Adrenal gland (tissue), 5 donors: ENCODE measurements at regions not wholly inside any gene's neighbourhood (a gene's known extent, or its start where the extent isn't known, plus 50 kb on each side); places are given as distances from the start of the nearest gene placed in this dataset.

ENCODE experiments used
- CTCF ChIP-seq, 6 experiments: fragments of 450-650 bp in 4 of 6; fragments of 200-600 bp in 2 of 6; sonication (generic) in 1 of 6; IDR thresholded peaks; 1 replicate in 5 of 6; 2 replicates in 1 of 6; pipeline versions ENCODE4 v1.5.1 to v1.8.0; 2016 to 2021; ENCODE audit warnings: antibody characterized with exemption in 6 of 6, mild to moderate bottlenecking in 2 of 6, moderate library complexity in 1 of 6
- POLR2A ChIP-seq, 2 donors: fragments of 450-650 bp; IDR thresholded peaks; one replicate each; pipeline ENCODE4 v1.6.1; 2017; ENCODE audit warnings: antibody characterized with exemption in 2 of 2, mild to moderate bottlenecking in 2 of 2, moderate library complexity in 1 of 2
- donor health status: DM: no; HTN: no; CAD: no.

GRCh38 chr2:177161741-177162460 is 50.7 kb upstream of the HNRNPA3 start:
- TF ChIP-seq CTCF (IDR thresholded peaks at IDR 0.05) (peak; percentile 46 to 58 (median 47)), POLR2A (IDR thresholded peaks at IDR 0.05) (no peak)
